MV-4-11 (cell line): ENCODE measurements at regions not wholly inside any gene's neighbourhood (a gene's known extent, or its start where the extent isn't known, plus 50 kb on each side); places are given as distances from the start of the nearest gene placed in this dataset.

Source experiments
- DNase-seq: peaks from one replicate; lab custom pipeline; 2025; lab: John Stamatoyannopoulos, UW

DNA sequence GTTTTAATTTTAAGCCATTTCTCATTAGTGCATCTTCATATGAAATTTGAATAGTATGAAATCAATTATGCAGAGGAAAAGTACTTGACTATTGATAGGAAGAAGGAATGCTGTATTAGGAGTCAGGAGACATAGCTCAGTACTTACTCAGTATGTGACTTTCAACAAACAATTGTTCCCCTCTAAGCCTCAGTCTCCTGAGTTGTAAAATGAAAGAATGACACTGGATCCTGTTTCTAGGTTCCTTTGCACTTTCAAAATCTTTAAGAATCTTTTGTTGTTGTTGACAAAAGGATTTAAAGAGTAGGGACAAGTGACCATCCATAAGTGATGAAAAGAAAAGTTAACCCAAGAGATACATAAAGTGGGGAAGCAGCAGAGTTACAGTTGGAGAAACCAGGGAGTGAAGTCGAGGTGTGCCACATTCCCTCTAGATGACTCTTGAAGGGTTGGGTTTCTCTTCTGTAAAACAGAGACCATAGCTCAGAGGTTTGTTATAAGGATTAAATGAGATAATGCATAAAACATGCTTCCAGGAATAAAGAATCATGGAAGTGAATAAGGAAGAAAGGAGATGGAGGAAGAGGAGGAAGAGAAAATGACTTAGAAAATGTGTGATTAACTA, 105.7 kb upstream of the KCNJ15 start:
- no peak for DNase-seq

DNA sequence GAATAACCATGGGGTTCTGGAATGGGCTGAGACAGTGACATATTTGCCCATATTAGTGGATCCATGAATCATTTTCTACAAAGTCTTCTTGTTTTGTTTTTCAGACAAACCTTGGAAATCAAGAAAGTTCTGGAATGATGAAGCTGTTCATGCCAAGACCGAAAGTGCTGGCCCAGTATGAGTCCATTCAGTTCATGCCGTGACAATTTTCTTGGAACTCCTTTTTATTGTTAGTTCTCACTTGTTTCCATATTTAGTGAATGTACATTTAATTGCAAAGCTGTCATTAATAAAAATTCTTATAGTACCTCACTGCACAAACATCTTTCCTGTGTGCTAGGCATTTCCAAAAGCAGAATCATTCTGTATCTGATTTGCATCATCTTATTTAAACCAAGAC, 100.6 kb upstream of the KCNJ15 start:
- DNase-seq = no peak

DNA sequence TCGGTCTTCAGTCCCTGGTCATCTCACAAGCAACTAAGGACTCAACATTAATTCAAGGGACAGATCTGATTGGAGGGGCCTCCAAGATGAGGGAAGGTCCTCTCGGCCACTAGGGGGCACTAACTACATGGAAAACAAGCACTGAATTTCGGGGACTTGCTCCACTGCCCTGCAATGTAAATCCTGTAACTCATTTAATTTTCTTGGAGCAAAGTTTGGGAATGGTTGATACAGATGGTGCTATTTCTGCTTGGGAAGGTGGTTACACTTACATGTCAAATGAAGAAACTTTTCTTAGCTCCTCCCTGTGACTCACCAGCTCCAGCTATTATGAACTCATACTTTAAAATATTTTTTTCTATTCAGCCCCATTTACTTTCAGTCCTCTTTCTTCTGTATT, 97.4 kb upstream of the KCNJ15 start:
- peak; percentile 37 for DNase-seq

DNA sequence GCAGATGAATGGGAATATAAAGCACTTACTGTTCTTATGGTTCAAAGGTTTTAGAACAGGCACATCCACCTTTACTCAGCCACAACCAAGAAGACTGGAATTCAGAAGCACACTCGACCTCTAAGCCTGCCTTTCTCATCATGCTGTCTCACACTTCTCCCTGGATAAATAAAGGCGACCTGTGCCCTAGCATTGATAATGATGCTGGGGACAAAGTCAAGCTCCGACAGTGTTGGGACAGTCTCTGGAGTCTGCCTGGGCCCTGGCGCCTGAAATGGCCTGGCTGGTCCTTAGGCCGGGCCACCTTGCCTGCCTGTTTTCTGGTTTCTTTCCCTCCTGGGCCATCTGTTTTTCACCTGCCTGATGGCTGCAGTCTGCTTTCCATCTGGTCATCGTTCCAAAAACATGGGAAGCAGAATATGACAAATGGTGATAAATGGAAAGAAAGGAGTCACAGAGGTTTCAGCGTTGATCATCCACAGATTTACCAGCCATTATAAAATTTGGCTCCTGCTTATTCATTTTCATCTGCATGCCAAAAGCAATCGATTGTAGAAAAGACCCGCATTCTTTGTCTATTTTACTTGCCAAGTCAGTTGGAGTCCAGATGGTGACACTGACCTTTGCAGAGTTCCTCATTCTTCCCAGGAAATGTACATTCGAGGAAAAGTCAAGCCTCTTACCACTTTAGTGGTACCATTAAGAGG, 91.2 kb upstream of the KCNJ15 start:
- no peak for DNase-seq

DNA sequence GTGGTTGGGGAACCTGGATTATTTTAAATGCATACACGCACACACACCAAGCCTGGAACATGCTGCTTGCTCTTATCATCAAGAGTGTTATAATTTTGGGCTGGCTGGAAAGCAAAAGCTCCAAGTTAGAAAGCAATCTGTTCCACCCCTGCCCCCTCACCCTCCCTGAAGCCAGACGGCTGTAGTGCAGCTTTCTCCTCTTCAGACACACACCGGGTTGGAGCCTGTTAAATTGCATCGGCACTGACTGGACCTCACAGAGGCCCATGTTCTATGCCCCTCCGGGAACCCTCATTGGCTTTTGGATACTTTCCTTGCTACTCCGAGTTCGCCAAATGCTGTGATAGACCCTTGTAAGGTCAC, 90.6 kb upstream of the KCNJ15 start:
- no peak for DNase-seq

DNA sequence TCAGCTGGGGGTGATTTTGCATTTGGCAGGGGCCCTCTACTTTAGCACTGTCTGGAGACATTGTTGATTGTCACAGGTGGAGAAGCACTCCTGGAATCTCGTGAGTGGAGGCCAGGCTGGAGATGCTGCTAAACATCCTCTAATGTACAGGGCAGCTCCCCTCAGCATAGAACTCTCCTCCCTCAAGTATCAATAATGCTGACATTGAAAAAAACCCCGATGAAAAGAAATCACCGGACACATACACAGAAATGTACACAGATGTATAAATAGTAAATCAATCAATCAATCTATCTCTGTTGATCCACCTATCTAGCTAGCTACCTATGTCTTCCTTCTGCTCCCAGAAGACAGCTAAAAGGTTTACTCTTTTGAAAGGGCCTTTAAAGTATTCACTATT, 89.4 kb upstream of the KCNJ15 start:
- DNase-seq = no peak

DNA sequence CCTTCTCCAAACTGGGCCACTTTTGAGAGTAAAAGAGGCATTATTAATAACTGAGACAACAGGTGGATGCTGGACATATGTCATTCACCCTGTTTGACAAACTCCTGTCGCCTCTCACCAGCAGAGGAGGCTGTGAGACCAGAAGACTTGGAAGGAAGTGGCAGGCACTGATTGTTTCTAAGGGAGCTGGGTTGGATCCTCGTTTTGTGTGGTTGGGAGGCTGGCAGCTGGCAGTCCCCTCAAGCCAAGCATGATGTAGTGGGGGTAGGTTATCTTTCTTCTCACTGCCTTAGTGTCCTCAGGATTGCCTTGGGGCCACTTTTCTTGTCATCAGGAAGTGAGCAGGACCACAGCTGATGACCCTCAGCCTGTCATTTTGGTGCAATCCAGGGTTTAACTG, 86.5 kb upstream of the KCNJ15 start:
- DNase-seq = no peak

DNA sequence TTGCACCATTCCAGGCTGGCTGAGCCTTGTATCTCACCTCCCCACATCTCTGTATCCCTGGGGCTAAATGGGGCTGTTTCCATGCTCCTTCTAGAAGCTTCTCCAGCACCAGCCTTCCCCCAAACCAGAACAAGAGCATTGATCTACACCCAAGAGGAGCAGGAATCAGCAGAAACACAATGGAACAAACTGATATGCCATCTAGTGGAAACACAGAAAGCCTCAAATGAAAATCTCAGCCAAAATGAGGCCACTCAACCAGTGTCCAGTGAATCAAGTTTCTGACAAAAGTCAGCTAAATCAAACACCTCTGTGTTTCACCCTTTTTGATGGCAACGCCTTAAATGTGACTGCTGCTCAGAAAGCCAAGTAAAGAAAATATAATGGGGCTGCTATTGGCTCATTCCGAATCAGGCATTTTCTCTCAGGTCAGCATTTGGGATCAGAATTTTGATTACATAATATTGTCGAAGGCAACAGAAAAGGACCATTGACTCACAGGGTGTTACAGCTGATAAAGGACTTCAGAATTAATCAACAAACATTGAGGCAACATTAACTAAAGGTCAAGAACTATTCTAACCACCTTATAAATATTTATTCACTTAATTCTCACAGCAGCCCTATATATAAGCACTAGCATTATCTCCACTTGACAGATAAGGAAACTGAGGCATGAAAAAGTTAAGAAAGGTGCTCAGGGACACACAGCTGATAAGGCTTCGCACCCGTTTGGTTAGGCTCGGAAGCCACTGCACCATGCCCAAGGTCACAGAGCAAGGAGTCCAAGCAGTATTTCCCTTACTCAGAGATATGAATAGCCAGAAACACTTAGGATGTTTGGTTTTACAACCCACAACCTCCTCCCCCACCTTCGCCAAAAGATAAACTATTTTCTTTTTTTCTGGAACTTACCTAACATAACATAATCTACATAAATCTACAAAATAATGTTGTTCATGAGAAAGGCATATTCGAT, 85.8 kb upstream of the KCNJ15 start:
- no peak for DNase-seq

DNA sequence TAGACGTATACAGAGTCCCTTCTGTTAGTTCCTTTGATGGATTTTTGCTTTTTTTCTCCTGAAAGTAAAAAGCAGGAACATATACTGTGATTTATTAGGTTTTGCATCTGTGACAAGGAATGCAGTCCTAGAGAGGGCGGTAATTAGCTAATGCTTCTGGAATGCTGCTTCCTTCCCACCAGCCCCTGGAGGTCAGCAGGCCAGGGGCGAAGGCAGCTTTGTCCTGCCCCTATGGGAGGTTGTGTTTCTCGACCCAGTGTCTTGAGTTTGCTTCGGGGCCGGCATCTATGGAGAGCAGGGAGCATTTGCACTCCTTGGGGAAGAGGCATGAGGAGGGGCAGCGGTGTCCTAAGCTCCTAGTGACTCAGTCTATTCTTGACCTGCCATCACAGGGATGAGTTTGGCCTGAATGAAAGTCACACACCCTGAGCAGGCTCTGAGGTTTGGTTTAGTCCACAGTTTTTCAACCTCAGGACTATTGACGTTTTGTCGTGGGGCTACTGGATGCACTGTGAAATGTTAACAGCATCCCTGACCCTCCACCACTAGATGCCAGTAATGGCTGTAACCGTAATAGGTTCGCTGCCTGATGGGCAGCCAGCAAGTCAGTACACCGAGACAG, 85.0 kb upstream of the KCNJ15 start:
- no peak for DNase-seq

DNA sequence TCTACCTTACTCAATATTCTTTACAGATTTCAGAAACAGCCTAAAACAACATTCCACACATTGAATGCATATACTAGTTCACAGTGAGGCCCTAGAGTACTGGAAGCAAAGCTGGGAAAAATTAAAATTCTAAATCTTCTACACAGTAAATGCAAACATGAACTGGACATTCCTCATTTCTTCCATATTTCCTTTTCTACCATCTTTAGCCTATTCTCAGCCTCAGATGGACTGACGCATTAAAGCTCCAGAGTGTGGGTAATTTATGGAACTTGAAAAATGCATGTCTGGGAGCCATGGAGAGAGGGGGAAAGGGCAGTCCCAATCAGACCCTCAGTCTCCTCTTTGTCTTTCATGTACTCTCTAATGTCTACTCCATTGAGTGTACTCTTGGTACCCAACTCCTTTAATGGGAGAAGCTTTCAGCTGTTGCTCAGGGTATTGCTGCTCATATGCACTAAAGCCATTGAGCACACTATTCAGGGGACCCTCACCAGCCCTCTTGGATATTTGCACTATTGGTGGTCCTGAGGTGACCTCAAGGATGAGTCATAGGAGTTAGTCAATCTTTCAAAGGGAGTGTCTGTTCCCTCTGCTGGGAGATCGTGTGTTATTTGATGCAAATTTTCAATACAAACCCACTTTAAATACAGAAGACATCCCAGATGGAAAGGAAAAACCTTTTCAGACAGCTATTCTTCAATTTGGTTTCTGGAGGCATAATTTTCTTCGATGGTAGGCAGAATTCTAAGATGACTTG, 83.3 kb upstream of the KCNJ15 start:
- no peak for DNase-seq

DNA sequence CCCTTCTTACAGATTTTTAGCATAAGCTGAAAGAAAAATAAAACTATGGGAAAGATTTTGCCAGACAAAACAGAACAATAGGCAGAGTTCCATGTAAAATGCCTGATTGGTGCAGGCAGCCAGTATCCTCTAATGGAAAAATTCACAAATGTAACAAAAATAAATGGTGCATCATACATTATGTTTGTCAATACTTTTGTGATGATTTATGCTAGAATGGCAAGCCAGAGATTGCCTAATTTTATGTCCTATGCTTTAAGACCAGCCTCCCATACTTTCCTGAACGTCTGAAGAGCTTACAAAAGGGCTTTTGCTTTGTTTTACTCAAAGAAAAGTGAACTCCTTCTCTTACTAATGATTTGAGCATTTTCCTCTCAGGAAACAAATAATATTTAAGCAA, 81.5 kb upstream of the KCNJ15 start:
- no peak for DNase-seq

DNA sequence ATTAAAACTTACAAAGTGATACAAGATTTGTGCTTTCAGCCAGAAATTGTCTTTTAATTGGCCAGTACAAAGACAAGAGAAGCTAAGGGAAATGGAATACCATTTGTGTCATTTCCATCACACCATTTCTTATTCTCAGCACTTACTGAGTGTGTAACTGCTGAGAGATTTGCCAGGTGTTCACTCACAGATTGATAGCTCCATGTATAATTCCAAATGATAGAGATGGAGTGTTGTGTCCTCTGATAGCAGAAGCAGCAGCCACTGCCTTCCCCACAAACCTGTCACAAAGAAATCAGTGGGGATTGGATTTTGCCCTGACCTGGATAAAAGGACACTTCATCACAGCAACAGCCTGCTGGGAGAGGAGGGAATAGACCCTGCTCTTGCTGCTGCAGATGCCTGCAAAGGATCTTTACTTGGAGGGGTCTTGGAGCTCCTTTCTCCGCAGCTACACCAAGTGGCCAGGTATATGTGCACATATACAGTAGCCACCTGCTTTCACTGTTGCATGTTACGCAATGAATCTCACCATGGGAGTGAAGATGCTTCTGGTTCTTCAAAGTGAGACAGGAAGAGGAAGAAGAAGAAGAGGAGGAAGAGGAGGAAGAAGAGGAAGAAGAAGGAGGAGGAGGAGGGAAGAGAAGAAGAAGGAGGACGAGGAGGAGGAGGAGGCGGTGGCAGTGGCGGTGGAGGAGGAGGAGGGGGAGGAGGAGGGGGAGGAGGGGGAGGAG, 78.7 kb upstream of the KCNJ15 start:
- no peak for DNase-seq

DNA sequence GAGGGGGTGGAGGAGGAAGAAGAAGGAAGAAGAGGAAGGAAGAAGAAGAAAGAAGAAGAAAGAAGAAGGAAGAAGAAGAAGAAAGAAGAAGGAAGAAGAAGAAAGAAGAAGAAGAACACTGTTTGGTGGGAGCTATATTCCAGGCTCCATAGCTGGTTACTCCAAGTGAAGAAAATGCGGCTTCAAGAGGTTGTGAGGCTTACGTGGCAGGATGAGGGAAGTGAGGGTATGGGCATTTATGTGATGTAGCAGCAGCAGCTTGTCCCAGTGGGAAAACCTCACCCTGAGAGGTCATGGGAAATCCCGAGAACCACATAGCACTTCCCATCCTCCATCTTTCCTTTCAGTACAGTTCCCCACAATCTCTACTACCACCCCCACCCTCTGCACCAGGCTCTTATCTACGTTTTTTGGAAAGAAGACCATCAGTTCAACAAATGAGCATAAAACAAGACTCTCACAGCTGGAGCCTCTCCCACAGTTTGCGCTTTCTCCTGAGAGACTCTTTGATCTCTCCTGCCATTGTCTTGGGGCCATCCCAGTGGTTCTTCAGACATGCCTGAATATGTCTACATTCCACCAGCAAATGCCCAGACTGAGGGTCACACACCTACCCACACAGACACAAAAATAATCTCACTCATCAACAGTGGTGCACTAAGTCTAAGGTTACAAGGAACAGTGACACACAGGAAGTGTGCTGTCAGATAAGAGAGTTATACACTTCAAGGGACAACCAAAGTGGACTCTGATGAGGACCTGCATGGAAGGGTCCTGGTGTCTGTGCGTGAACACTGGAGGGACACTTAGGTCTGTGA, 77.9 kb upstream of the KCNJ15 start:
- no peak for DNase-seq

DNA sequence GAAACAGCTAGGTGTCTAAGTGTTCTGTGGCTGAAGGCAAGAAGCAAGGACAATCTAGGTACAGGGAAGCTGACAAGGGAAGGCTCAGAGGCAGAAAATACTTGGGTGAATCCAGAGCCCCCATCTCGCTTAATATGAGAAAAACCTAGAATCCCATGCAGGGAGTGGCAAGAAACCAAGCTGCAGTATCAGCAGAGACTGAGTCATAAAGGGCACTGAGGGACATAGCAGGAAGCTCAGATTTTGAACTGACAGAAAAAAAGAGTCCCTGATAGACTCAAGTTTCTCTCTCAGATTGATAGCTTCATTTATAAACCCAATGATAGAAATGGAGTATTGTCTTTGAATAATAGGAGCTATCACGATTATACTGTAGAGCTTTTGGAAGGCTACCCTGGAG, 77.3 kb upstream of the KCNJ15 start:
- no peak for DNase-seq

DNA sequence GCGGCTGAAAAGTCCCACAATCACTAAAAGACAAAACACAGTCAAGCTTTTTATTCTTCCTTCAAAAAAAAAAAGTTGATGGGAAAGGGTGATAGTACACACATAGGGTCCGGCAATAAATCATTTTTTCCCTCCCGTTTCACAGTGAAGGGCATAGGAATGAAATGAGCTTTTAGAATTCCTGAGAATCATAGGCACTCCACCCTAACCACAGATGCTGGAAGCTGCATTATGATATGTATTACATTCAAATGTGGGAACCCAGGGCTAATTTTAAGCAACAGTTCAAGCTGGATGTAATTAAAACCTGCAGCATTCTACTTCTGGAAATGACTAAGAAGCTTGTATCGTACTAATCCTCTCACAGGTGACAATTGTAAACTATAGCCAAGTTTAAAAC, 75.7 kb upstream of the KCNJ15 start:
- DNase-seq = no peak

DNA sequence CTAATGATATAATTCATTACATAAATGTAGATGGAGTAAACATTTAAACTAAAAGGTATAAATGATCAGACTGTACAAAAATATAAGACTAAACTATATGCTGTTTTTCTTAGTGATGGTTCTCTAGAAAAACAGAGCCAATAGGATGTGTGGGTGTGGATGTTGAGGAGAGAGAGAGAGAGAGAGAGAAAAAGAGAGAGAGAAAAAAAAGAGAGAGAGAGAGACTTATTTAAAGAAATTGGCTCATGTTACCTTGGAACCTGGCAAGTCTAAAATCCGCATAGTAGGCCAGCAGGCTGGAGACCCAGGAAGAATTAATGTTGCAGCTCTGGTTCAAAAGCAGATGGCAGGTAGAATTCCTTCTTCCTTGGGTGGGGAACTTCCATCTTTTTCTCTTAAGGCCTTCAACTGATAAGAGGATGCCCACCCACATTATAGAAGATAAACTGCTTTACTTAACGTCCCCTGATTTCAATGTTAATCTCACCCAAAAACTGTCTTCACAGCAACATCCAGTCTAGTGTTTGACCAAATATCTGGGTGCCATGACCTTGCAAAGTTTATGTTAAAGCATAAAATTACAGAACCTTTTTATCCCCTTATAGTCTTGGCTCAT, 74.3 kb upstream of the KCNJ15 start:
- no peak for DNase-seq

DNA sequence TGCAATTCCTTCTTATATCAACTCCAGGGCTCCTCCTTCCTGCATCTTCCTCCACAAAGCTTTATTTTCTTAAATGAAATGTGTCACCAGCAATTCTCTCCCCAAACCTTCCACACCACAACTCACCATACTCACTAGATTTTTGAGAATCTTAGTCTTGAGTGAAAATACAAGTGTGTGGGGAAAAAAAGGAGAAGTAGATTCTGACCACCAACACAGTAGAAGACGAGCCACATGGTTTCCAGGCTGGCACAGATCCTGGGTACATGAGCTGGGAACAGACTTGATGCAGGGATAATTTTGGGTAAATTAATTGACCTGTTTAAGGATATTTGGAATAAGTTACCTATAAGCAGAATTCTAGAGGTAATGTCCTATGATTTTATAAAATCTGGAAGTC, 72.8 kb upstream of the KCNJ15 start:
- DNase-seq = peak; percentile 72

DNA sequence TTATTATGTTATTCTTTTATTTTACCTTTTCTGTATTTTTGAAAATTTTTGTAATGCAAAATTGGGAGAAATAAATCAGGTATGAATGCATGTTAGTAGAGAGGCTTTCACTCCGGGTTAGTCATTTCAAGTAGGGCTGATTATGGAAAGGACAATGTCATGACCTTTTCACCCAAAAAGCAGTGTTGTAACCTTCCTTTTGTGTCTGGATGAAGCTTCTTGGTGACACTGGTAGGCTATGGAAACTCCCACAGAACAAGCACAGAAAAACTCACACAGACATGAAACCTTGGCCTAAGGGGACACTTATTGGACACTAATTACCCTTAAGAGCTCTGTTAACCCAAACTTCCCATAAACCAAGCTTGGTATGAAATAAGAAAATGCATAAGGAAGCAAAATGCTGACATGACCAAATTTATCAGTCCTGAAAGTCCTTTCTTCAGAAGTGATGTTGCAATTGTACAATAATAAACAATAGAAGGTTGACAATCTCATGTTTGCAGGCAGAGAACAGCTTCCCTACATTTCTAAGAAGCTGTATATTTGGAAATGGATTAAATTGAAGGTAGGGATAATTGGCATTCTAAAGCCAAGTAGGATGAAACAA, 70.0 kb upstream of the KCNJ15 start:
- DNase-seq = peak; percentile 14

DNA sequence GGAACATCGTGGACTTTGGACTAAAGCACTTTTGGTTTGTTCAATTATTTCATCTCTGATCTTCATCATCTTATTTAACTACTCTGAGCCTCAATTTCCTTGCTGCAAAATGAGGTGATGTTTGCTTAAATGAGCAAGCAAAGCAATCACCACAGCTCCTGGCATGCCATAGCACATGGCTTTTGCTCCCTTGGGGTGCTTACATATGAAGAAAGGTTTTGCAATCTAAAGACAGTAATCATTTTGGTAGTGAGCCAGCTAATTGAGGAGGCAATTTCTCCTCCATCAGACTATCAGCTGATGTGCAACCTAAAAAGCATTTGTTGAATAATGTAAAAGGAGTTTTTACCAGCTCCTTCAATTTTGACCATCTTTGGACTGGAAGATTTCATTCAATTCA, 68.8 kb upstream of the KCNJ15 start:
- DNase-seq = no peak
